ENCODE measurements at regions not wholly inside any gene's neighbourhood (a gene's known extent, or its start where the extent isn't known, plus 50 kb on each side); places are given as distances from the start of the nearest gene placed in this dataset.

DNA sequence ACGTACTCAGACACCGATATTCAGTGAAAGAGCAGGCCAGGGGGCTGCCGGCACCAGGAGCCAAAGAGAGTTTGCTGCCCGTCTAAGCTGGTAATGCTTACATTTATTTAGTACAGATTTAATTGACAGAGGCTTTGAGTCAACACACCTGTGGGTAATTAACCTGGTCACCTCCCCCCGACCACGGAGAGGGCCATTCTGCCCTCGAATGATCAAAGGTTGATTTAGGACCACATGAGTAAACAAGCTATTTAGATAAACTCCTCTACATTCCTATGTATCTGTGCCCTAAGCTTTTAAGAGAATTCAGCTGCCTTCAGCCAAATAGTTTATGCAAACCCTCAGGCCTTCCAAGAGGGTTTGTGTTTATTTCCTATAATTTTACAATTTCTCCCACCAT is 164.8 kb downstream of the IPMK start:
- no peak for TF ChIP-seq TAF1 (IDR thresholded peaks at IDR 0.05; ENCODE audit: borderline replicate concordance, low read depth, low read length)
- TF ChIP-seq YY1 (IDR thresholded peaks at IDR 0.05; ENCODE audit: low read depth), result no peak
